Stimulated activated CD4-positive, alpha-beta T cell treated with anti-CD3 and anti-CD28 coated beads, Interleukin-1b, Interleukin-23, amount 100 ng/mL, for 1 hour (primary cell): ENCODE measurements at regions not wholly inside any gene's neighbourhood (a gene's known extent, or its start where the extent isn't known, plus 50 kb on each side); places are given as distances from the start of the nearest gene placed in this dataset.

Experiments used
- DNase-seq, 2 donors: peaks; one replicate each; pipeline ENCODE4 v3.0.0-alpha.2; 2020; ENCODE audit warnings: low read depth in 2 of 2

- DNase-seq, result no peak
Measured at GRCh38 chr19:28843761-28844492, 369.0 kb downstream of the UQCRFS1 start.

- DNase-seq, result no peak
Measured at GRCh38 chr19:28841531-28841930, 371.4 kb downstream of the UQCRFS1 start.

GRCh38 chr19:28840891-28841290 lies 372.1 kb downstream of the UQCRFS1 start:
- no peak for DNase-seq

- DNase-seq, result no peak
Measured at GRCh38 chr19:28839455-28839854, 373.5 kb downstream of the UQCRFS1 start.

GRCh38 chr19:28838909-28839308 lies 374.0 kb downstream of the UQCRFS1 start:
- DNase-seq, result no peak

- DNase-seq, result no peak
Measured at GRCh38 chr19:28836421-28836820, 376.5 kb downstream of the UQCRFS1 start.

- no peak for DNase-seq
Measured at GRCh38 chr19:28834996-28835395, 378.0 kb downstream of the UQCRFS1 start.

- no peak for DNase-seq
Measured at GRCh38 chr19:28831462-28831861, 381.5 kb downstream of the UQCRFS1 start.

- no peak for DNase-seq
Measured at GRCh38 chr19:28829762-28830161, 383.2 kb downstream of the UQCRFS1 start.

- DNase-seq, result no peak
Measured at GRCh38 chr19:28829359-28829758, 383.6 kb downstream of the UQCRFS1 start.

GRCh38 chr19:28828276-28828870 lies 384.6 kb downstream of the UQCRFS1 start:
- DNase-seq, result no peak

- no peak for DNase-seq
Measured at GRCh38 chr19:28827382-28827781, 385.6 kb downstream of the UQCRFS1 start.

GRCh38 chr19:28823338-28823961 lies 389.5 kb downstream of the UQCRFS1 start:
- DNase-seq, result no peak

- no peak for DNase-seq
Measured at GRCh38 chr19:28820289-28820688, 392.7 kb downstream of the UQCRFS1 start.

- DNase-seq, result no peak
Measured at GRCh38 chr19:28815257-28815656, 397.7 kb downstream of the UQCRFS1 start.

- no peak for DNase-seq
Measured at GRCh38 chr19:28794301-28794700, 418.6 kb downstream of the UQCRFS1 start.

GRCh38 chr19:28793391-28794168 lies 419.4 kb downstream of the UQCRFS1 start:
- DNase-seq, result no peak

GRCh38 chr19:28785971-28786370 lies 427.0 kb downstream of the UQCRFS1 start:
- no peak for DNase-seq

GRCh38 chr19:28764066-28764465 lies 448.9 kb downstream of the UQCRFS1 start:
- no peak for DNase-seq

GRCh38 chr19:28746478-28746877 lies 466.5 kb downstream of the UQCRFS1 start:
- no peak for DNase-seq

GRCh38 chr19:28744943-28745342 lies 468.0 kb downstream of the UQCRFS1 start:
- no peak for DNase-seq

- DNase-seq, result no peak
Measured at GRCh38 chr19:28744014-28744413, 468.9 kb downstream of the UQCRFS1 start.
